ENCODE measurements at regions not wholly inside any gene's neighbourhood (a gene's known extent, or its start where the extent isn't known, plus 50 kb on each side); places are given as distances from the start of the nearest gene placed in this dataset.

- Histone ChIP-seq H3K36me3 (ENCODE audit: low read depth) (no peaks in the 10 kb centered on the region), H3K4me1 (ENCODE audit: insufficient read depth, poor library complexity, severe bottlenecking) (peaks cover 5% of the 10 kb centered on the region), H3K4me3 (ENCODE audit: severe bottlenecking) (no peak overlapping the region), H3K27me3 (ENCODE audit: insufficient read depth, poor library complexity, severe bottlenecking) (no peaks in the 10 kb centered on the region), H3K9me3 (ENCODE audit: severe bottlenecking) (no peaks in the 10 kb centered on the region), H3K27ac (ENCODE audit: poor library complexity, severe bottlenecking) (no peak overlapping the region)
- DNase-seq (ENCODE audit: low spot score) = no peak
- TF ChIP-seq, protein P1, sequence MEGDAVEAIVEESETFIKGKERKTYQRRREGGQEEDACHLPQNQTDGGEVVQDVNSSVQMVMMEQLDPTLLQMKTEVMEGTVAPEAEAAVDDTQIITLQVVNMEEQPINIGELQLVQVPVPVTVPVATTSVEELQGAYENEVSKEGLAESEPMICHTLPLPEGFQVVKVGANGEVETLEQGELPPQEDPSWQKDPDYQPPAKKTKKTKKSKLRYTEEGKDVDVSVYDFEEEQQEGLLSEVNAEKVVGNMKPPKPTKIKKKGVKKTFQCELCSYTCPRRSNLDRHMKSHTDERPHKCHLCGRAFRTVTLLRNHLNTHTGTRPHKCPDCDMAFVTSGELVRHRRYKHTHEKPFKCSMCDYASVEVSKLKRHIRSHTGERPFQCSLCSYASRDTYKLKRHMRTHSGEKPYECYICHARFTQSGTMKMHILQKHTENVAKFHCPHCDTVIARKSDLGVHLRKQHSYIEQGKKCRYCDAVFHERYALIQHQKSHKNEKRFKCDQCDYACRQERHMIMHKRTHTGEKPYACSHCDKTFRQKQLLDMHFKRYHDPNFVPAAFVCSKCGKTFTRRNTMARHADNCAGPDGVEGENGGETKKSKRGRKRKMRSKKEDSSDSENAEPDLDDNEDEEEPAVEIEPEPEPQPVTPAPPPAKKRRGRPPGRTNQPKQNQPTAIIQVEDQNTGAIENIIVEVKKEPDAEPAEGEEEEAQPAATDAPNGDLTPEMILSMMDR (IDR thresholded peaks at IDR 0.05; ENCODE audit: poor library complexity, severe bottlenecking) = no peak
- ATAC-seq (ENCODE audit: low read depth) = no peak
Measured at GRCh38 chr14:85172290-85172689, 357.7 kb upstream of the FLRT2 start.

DNA sequence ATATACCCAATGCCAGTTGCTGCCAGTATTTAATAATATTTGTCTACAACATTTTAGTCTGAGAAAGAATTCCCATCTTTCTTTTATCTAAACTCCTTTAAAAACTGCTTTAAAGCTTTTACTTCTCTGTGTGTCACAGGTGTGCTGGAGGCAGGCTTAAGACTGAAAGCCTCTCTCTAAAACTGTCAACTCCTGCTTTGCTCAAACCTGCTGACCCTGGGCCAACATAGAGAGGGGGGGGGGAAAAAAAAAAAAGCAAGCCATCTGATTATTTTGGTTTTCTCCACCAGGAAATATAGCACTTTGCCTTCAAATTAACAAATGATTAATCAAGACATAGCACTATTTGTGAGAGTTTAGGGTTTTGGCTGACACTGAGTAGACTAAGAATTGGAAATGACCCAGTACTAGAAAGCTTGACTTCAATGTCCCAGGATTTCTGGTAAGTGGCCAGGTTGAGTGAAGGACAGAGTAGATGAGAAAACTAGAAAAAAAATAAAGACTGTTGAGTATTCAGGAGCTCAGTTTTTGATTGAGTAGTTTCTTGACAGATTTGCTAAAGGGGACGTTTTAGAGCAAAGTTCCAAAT is 357.0 kb upstream of the FLRT2 start:
- Histone ChIP-seq H3K4me1 (ENCODE audit: insufficient read depth, poor library complexity, severe bottlenecking) (no peaks in the 10 kb centered on the region), H3K36me3 (ENCODE audit: low read depth) (no peaks in the 10 kb centered on the region), H3K27me3 (ENCODE audit: insufficient read depth, poor library complexity, severe bottlenecking) (no peaks in the 10 kb centered on the region), H3K4me3 (ENCODE audit: severe bottlenecking) (no peak overlapping the region), H3K27ac (ENCODE audit: poor library complexity, severe bottlenecking) (no peak overlapping the region), H3K9me3 (ENCODE audit: severe bottlenecking) (no peaks in the 10 kb centered on the region)
- DNase-seq (ENCODE audit: low spot score) = no peak
- TF ChIP-seq, protein P1 (IDR thresholded peaks at IDR 0.05; ENCODE audit: poor library complexity, severe bottlenecking) = no peak
- no peak for ATAC-seq (ENCODE audit: low read depth)

GRCh38 chr14:85175556-85175955 is 354.4 kb upstream of the FLRT2 start:
- TF ChIP-seq, protein P1 (IDR thresholded peaks at IDR 0.05; ENCODE audit: poor library complexity, severe bottlenecking) = no peak
- H3K27me3 ChIP-seq (ENCODE audit: insufficient read depth, poor library complexity, severe bottlenecking) = no peaks in the 10 kb centered on the region
- no peaks in the 10 kb centered on the region for H3K9me3 ChIP-seq (ENCODE audit: severe bottlenecking)
- H3K4me1 ChIP-seq (ENCODE audit: insufficient read depth, poor library complexity, severe bottlenecking) = no peaks in the 10 kb centered on the region
- DNase-seq (ENCODE audit: low spot score) = no peak
- H3K4me3 ChIP-seq (ENCODE audit: severe bottlenecking) = no peak overlapping the region
- no peak overlapping the region for H3K27ac ChIP-seq (ENCODE audit: poor library complexity, severe bottlenecking)
- ATAC-seq (ENCODE audit: low read depth) = no peak
- H3K36me3 ChIP-seq (ENCODE audit: low read depth) = no peaks in the 10 kb centered on the region

DNA sequence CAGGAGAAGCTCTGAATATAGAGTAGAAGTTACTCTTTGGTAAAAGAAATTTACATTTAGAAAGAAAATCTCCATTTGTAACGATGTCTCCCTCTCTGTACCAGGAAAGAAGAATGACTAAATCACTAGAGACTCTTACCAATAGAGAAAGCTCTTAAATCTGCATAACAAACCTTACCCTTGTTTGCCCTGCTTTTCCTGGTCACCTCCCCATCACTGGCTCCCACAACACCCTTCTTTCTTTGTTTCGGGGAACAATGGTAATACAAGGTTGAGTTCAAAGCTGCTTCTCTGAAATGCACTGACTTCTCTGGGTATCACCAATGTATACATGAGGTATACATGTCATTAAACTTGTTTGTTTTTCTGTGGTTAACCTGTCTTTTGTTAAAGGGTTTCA is 351.1 kb upstream of the FLRT2 start:
- no peaks in the 10 kb centered on the region for H3K4me1 ChIP-seq (ENCODE audit: insufficient read depth, poor library complexity, severe bottlenecking)
- TF ChIP-seq, protein P1 (IDR thresholded peaks at IDR 0.05; ENCODE audit: poor library complexity, severe bottlenecking) = no peak
- no peak overlapping the region for H3K27ac ChIP-seq (ENCODE audit: poor library complexity, severe bottlenecking)
- no peak for DNase-seq (ENCODE audit: low spot score)
- H3K9me3 ChIP-seq (ENCODE audit: severe bottlenecking) = no peaks in the 10 kb centered on the region
- no peaks in the 10 kb centered on the region for H3K36me3 ChIP-seq (ENCODE audit: low read depth)
- H3K4me3 ChIP-seq (ENCODE audit: severe bottlenecking) = no peak overlapping the region
- no peak for ATAC-seq (ENCODE audit: low read depth)
- no peaks in the 10 kb centered on the region for H3K27me3 ChIP-seq (ENCODE audit: insufficient read depth, poor library complexity, severe bottlenecking)

- DNase-seq (ENCODE audit: low spot score) (no peak), ATAC-seq (ENCODE audit: low read depth) (no peak)
- no peaks in the 10 kb centered on the region for H3K27me3 ChIP-seq (ENCODE audit: insufficient read depth, poor library complexity, severe bottlenecking)
- no peaks in the 10 kb centered on the region for H3K4me1 ChIP-seq (ENCODE audit: insufficient read depth, poor library complexity, severe bottlenecking)
- H3K4me3 ChIP-seq (ENCODE audit: severe bottlenecking) = no peak overlapping the region
- no peaks in the 10 kb centered on the region for H3K9me3 ChIP-seq (ENCODE audit: severe bottlenecking)
- TF ChIP-seq, protein P1 (IDR thresholded peaks at IDR 0.05; ENCODE audit: poor library complexity, severe bottlenecking) = no peak
- no peak overlapping the region for H3K27ac ChIP-seq (ENCODE audit: poor library complexity, severe bottlenecking)
- H3K36me3 ChIP-seq (ENCODE audit: low read depth) = no peaks in the 10 kb centered on the region
Measured at GRCh38 chr14:85180876-85181275, 349.1 kb upstream of the FLRT2 start.

Data from RWPE2 (cell line).